GM19468 (cell line): ENCODE measurements at regions not wholly inside any gene's neighbourhood (a gene's known extent, or its start where the extent isn't known, plus 50 kb on each side); places are given as distances from the start of the nearest gene placed in this dataset.
"Not testable (repeated sequence)": the region's sequence is repeated elsewhere in the genome, so short reads cannot be mapped to it uniquely, and the experiment has no call there.

Experiments used
- ATAC-seq: cut with Tn5 transposase; IDR thresholded peaks from one replicate; pipeline ENCODE4 v1.9.1; 2021; ENCODE audit warnings: mild to moderate bottlenecking, moderate library complexity, moderate number of reproducible peaks; ENCODE audit not compliant: unreplicated experiment; ENCODE audit errors: extremely low read depth

GRCh38 chrX:129361576-129361975 is 161.7 kb downstream of the SMARCA1 start:
- no peak for ATAC-seq

GRCh38 chrX:129360175-129360574 is 163.1 kb downstream of the SMARCA1 start:
- ATAC-seq: peak; percentile 68

GRCh38 chrX:129359269-129359668 is 164.0 kb downstream of the SMARCA1 start:
- no peak for ATAC-seq

- not testable (repeated sequence) for ATAC-seq
Observed at GRCh38 chrX:129357428-129357827, 165.9 kb downstream of the SMARCA1 start.

GRCh38 chrX:129347291-129347690 is 176.0 kb downstream of the SMARCA1 start:
- ATAC-seq: no peak

GRCh38 chrX:129346574-129346973 is 176.7 kb downstream of the SMARCA1 start:
- no peak for ATAC-seq

GRCh38 chrX:129337264-129337663 is 186.0 kb downstream of the SMARCA1 start:
- not testable (repeated sequence) for ATAC-seq

GRCh38 chrX:129323115-129323514 is 200.2 kb downstream of the SMARCA1 start:
- ATAC-seq: no peak

- ATAC-seq: no peak
Observed at GRCh38 chrX:129318375-129318774, 204.9 kb downstream of the SMARCA1 start.

GRCh38 chrX:129316461-129316860 is 206.8 kb downstream of the SMARCA1 start:
- ATAC-seq: no peak

GRCh38 chrX:129310000-129310399 is 213.3 kb downstream of the SMARCA1 start:
- no peak for ATAC-seq

- no peak for ATAC-seq
Observed at GRCh38 chrX:129262912-129263311, 260.4 kb downstream of the SMARCA1 start.

- ATAC-seq: not testable (repeated sequence)
Observed at GRCh38 chrX:129255516-129255915, 267.8 kb downstream of the SMARCA1 start.

GRCh38 chrX:129249563-129249962 is 273.7 kb downstream of the SMARCA1 start:
- ATAC-seq: no peak

GRCh38 chrX:129247642-129248041 is 275.6 kb downstream of the SMARCA1 start:
- no peak for ATAC-seq

GRCh38 chrX:129239371-129239770 is 283.9 kb downstream of the SMARCA1 start:
- no peak for ATAC-seq

GRCh38 chrX:129238011-129238410 is 285.3 kb downstream of the SMARCA1 start:
- no peak for ATAC-seq

GRCh38 chrX:129235903-129236302 is 287.4 kb downstream of the SMARCA1 start:
- ATAC-seq: no peak

GRCh38 chrX:129233786-129234185 is 289.5 kb downstream of the SMARCA1 start:
- no peak for ATAC-seq

GRCh38 chrX:129230850-129231512 is 292.3 kb downstream of the SMARCA1 start:
- ATAC-seq: no peak

- ATAC-seq: no peak
Observed at GRCh38 chrX:129230168-129230567, 293.1 kb downstream of the SMARCA1 start.

GRCh38 chrX:129227366-129227765 is 295.9 kb downstream of the SMARCA1 start:
- no peak for ATAC-seq
